ENCODE measurements at regions not wholly inside any gene's neighbourhood (a gene's known extent, or its start where the extent isn't known, plus 50 kb on each side); places are given as distances from the start of the nearest gene placed in this dataset.
A peak's percentile ranks its signal among the peaks of the same experiment; 100 is the strongest.

- no peak for DNase-seq
- no peaks in the 10 kb centered on the region for H3K9me3 ChIP-seq (ENCODE audit: severe bottlenecking)
- no peak for TF ChIP-seq CTCF (IDR thresholded peaks at IDR 0.05; ENCODE audit: low read depth, low read length)
- no peak overlapping the region for H3K27ac ChIP-seq
- H3K27me3 ChIP-seq (ENCODE audit: insufficient read depth, low read depth, severe bottlenecking): peaks cover 14% of the 10 kb centered on the region
- no peak overlapping the region for H3K4me3 ChIP-seq (ENCODE audit: low read depth, low read length)
- no peaks in the 10 kb centered on the region for H3K36me3 ChIP-seq
Measured at GRCh38 chr2:126392889-126393288, 263.1 kb upstream of the GYPC start.

- peak; percentile 27; the same call in 1 of the 2 replicates for TF ChIP-seq CTCF (IDR thresholded peaks at IDR 0.05; ENCODE audit: low read depth, low read length)
- Histone ChIP-seq H3K36me3 (no peaks in the 10 kb centered on the region), H3K9me3 (ENCODE audit: severe bottlenecking) (no peaks in the 10 kb centered on the region), H3K27me3 (ENCODE audit: insufficient read depth, low read depth, severe bottlenecking) (peaks cover 7% of the 10 kb centered on the region), H3K4me3 (ENCODE audit: low read depth, low read length) (no peak overlapping the region), H3K27ac (no peak overlapping the region)
- peak; percentile 34 for DNase-seq
Measured at GRCh38 chr2:126399001-126399400, 257.0 kb upstream of the GYPC start.

- no peaks in the 10 kb centered on the region for H3K9me3 ChIP-seq (ENCODE audit: severe bottlenecking)
- H3K4me3 ChIP-seq (ENCODE audit: low read depth, low read length): no peak overlapping the region
- no peak for TF ChIP-seq CTCF (IDR thresholded peaks at IDR 0.05; ENCODE audit: low read depth, low read length)
- H3K27me3 ChIP-seq (ENCODE audit: insufficient read depth, low read depth, severe bottlenecking): peaks cover 20% of the 10 kb centered on the region
- no peaks in the 10 kb centered on the region for H3K36me3 ChIP-seq
- no peak overlapping the region for H3K27ac ChIP-seq
- no peak for DNase-seq
Measured at GRCh38 chr2:126403039-126403628, 252.8 kb upstream of the GYPC start.

GRCh38 chr2:126406267-126406666 is 249.7 kb upstream of the GYPC start:
- DNase-seq: no peak
- no peak for TF ChIP-seq CTCF (IDR thresholded peaks at IDR 0.05; ENCODE audit: low read depth, low read length)
- Histone ChIP-seq H3K27ac (no peak overlapping the region), H3K27me3 (ENCODE audit: insufficient read depth, low read depth, severe bottlenecking) (peaks cover 31% of the 10 kb centered on the region), H3K9me3 (ENCODE audit: severe bottlenecking) (no peaks in the 10 kb centered on the region), H3K4me3 (ENCODE audit: low read depth, low read length) (no peak overlapping the region), H3K36me3 (no peaks in the 10 kb centered on the region)

GRCh38 chr2:126408671-126409070 is 247.3 kb upstream of the GYPC start:
- TF ChIP-seq CTCF (IDR thresholded peaks at IDR 0.05; ENCODE audit: low read depth, low read length): no peak
- H3K27ac ChIP-seq: no peak overlapping the region
- no peaks in the 10 kb centered on the region for H3K9me3 ChIP-seq (ENCODE audit: severe bottlenecking)
- H3K36me3 ChIP-seq: no peaks in the 10 kb centered on the region
- no peak overlapping the region for H3K4me3 ChIP-seq (ENCODE audit: low read depth, low read length)
- H3K27me3 ChIP-seq (ENCODE audit: insufficient read depth, low read depth, severe bottlenecking): peaks cover 26% of the 10 kb centered on the region
- DNase-seq: no peak

GRCh38 chr2:126409850-126410249 is 246.1 kb upstream of the GYPC start:
- Histone ChIP-seq H3K36me3 (no peaks in the 10 kb centered on the region), H3K4me3 (ENCODE audit: low read depth, low read length) (no peak overlapping the region), H3K27me3 (ENCODE audit: insufficient read depth, low read depth, severe bottlenecking) (peaks cover 26% of the 10 kb centered on the region), H3K27ac (no peak overlapping the region), H3K9me3 (ENCODE audit: severe bottlenecking) (no peaks in the 10 kb centered on the region)
- no peak for TF ChIP-seq CTCF (IDR thresholded peaks at IDR 0.05; ENCODE audit: low read depth, low read length)
- DNase-seq: no peak
